Peyer's patch (tissue), 4 donors: ENCODE measurements at regions not wholly inside any gene's neighbourhood (a gene's known extent, or its start where the extent isn't known, plus 50 kb on each side); places are given as distances from the start of the nearest gene placed in this dataset.

Experiments
- POLR2A ChIP-seq, 2 donors: fragments of 450-650 bp; IDR thresholded peaks; one replicate each; pipeline ENCODE4 v1.5.1; 2017; ENCODE audit warnings: antibody characterized with exemption in 2 of 2, mild to moderate bottlenecking in 2 of 2, moderate library complexity in 2 of 2
- TF ChIP-seq, protein P1 (sequence below), 6 experiments: fragments of 450-650 bp in 4 of 6; fragments of 200-600 bp in 2 of 6; sonication (generic) in 1 of 6; IDR thresholded peaks; one replicate each; pipeline ENCODE4 v1.5.1; 2017 to 2019; ENCODE audit warnings: antibody characterized with exemption in 6 of 6, mild to moderate bottlenecking in 3 of 6, moderate library complexity in 1 of 6

DNA sequence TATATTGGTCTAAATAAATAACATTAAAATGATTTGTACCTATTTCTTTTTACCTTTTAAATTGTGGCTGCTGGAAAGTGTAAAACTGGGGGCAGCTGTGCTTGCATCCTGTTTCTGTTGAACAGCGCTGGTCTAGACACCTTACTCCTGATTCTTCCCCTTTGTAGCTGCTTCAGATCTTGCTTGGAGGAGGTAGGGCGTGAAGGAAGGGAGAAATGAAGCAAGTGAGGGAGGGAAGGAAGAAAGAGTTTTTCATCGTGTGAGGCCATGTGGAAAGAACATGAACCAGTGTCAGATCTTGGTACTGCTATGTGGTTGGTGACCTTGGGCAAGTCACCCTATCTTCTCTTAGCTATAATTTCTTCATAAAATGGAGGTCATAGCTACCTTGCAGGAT is 89.0 kb upstream of the SEC11C start:
- TF ChIP-seq, protein P1, sequence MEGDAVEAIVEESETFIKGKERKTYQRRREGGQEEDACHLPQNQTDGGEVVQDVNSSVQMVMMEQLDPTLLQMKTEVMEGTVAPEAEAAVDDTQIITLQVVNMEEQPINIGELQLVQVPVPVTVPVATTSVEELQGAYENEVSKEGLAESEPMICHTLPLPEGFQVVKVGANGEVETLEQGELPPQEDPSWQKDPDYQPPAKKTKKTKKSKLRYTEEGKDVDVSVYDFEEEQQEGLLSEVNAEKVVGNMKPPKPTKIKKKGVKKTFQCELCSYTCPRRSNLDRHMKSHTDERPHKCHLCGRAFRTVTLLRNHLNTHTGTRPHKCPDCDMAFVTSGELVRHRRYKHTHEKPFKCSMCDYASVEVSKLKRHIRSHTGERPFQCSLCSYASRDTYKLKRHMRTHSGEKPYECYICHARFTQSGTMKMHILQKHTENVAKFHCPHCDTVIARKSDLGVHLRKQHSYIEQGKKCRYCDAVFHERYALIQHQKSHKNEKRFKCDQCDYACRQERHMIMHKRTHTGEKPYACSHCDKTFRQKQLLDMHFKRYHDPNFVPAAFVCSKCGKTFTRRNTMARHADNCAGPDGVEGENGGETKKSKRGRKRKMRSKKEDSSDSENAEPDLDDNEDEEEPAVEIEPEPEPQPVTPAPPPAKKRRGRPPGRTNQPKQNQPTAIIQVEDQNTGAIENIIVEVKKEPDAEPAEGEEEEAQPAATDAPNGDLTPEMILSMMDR (IDR thresholded peaks at IDR 0.05), result no peak
- no peak for TF ChIP-seq POLR2A (IDR thresholded peaks at IDR 0.05)
